GM12892 (cell line): ENCODE measurements at regions not wholly inside any gene's neighbourhood (a gene's known extent, or its start where the extent isn't known, plus 50 kb on each side); places are given as distances from the start of the nearest gene placed in this dataset.

Experiments
- POLR2A ChIP-seq: IDR thresholded peaks from 2 replicates; pipeline ENCODE4 v1.6.1; 2011; ENCODE audit warnings: low read depth, low read length, control low read depth
- POLR2AphosphoS5 ChIP-seq: IDR thresholded peaks from 2 replicates; pipeline ENCODE4 v1.6.1; 2011; ENCODE audit warnings: low read depth, low read length, control low read depth
- TAF1 ChIP-seq: IDR thresholded peaks from 2 replicates; pipeline ENCODE4 v1.6.1; 2011; ENCODE audit warnings: low read depth, mild to moderate bottlenecking, control low read depth, low read length, borderline replicate concordance

- no peak for TF ChIP-seq POLR2A
- TF ChIP-seq POLR2AphosphoS5: no peak
- no peak for TF ChIP-seq TAF1
These were observed 182.8 kb upstream of the ZNF804B start for GRCh38 chr7:88576720-88577119.
